ENCODE measurements at regions not wholly inside any gene's neighbourhood (a gene's known extent, or its start where the extent isn't known, plus 50 kb on each side); places are given as distances from the start of the nearest gene placed in this dataset.
A peak's percentile ranks its signal among the peaks of the same experiment; 100 is the strongest.

- DNase-seq: no peak
Observed at GRCh38 chr20:36824142-36824940, 50.8 kb upstream of the DSN1 start.

DNA sequence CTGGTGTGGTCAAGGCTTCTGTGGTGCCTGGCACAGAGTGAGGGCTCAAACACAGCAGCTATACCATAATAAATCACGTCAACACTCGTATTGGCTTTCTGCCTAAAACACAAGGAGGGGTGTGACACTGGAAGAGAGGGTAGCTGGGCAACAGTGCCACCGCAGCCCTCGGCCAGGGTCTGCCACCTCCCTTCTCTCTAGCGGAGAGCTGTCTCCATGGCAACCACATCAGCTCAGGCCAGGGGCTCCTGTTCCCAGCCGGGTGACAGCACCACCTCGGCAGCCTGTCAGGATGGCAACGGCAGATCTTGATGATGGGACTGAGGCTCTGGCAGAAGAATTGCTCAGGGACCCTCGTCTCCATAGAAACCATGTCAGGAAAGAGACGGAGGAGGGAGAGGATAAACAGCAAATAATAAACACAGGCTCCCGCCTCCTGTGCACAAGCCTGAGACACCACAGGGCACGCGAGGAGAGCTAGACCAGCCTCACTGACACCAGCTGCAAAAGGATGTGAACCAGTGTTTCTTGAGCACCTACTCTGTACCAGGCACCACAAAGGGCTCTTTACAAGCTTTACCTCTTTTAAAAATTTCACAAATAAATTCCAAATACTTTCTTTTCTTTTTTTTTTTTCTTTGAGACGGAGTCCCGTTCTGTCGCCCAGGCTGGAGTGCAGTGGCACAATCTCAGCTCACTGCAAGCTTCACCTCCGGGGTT is 50.4 kb upstream of the TLDC2 start:
- DNase-seq: peak in 1 of 2 experiments; percentile 50

Measured in NCI-H524 (cell line).